MCF 10A (cell line): ENCODE measurements at regions not wholly inside any gene's neighbourhood (a gene's known extent, or its start where the extent isn't known, plus 50 kb on each side); places are given as distances from the start of the nearest gene placed in this dataset.
"Not testable (repeated sequence)": the region's sequence is repeated elsewhere in the genome, so short reads cannot be mapped to it uniquely, and the experiment has no call there.

Source experiments
- BruUV-seq: library from RNA; stranded (reverse); fragments of 400-500 nt; replicated peaks from 2 replicates; lab custom pipeline; 2021; lab: Mats Ljungman, UMichigan
- CTCF ChIA-PET: fragments of 300-600 bp; sonication (Branson Sonifier 250); formaldehyde crosslinking; extraction: SDS; loops from one replicate; lab custom pipeline; 2021; ENCODE audit warnings: antibody characterized with exemption, inconsistent platforms; lab: Yijun Ruan, JAX
- POLR2A ChIA-PET: fragments of 300-600, 350-650 bp; sonication (Branson Sonifier 250); formaldehyde crosslinking; extraction: SDS; loops from one replicate; lab custom pipeline; 2020; ENCODE audit warnings: antibody characterized with exemption, inconsistent platforms; lab: Yijun Ruan, JAX
- DNase-seq: peaks from one replicate; pipeline ENCODE4 v3.0.0-alpha.2; 2018; ENCODE audit not compliant: unreplicated experiment
- H3K27ac Mint-ChIP-seq: one replicate; pipeline ENCODE4 v1.8.0; 2022; ENCODE audit warnings: mild to moderate bottlenecking, low read depth, mixed read lengths; ENCODE audit not compliant: unreplicated experiment
- H3K27me3 Mint-ChIP-seq: one replicate; pipeline ENCODE4 v1.8.0; 2022; ENCODE audit warnings: mixed read lengths; ENCODE audit not compliant: insufficient read depth, unreplicated experiment
- H3K36me3 Mint-ChIP-seq: one replicate; pipeline ENCODE4 v1.8.0; 2022; ENCODE audit warnings: mild to moderate bottlenecking, moderate library complexity, mixed read lengths; ENCODE audit not compliant: insufficient read depth, unreplicated experiment
- H3K4me1 Mint-ChIP-seq: one replicate; pipeline ENCODE4 v1.8.0; 2022; ENCODE audit warnings: mixed read lengths; ENCODE audit not compliant: insufficient read depth, unreplicated experiment
- H3K4me3 Mint-ChIP-seq: one replicate; pipeline ENCODE4 v1.8.0; 2022; ENCODE audit warnings: mild to moderate bottlenecking, moderate library complexity, mixed read lengths; ENCODE audit not compliant: unreplicated experiment
- H3K9me3 Mint-ChIP-seq: one replicate; pipeline ENCODE4 v1.8.0; 2022; ENCODE audit warnings: mixed read lengths; ENCODE audit not compliant: unreplicated experiment
- intact Hi-C: fragments of 100-400 bp; cut with micrococcal nuclease; formaldehyde crosslinking; loops from 2 replicates; pipeline ENCODE4 v1.14.1; 2022
- TF ChIP-seq, protein P1 (sequence below): fragments of 200-600 bp; IDR thresholded peaks from one replicate; pipeline ENCODE4 v1.8.0; 2022; ENCODE audit warnings: antibody characterized with exemption, mild to moderate bottlenecking; ENCODE audit not compliant: unreplicated experiment

DNA sequence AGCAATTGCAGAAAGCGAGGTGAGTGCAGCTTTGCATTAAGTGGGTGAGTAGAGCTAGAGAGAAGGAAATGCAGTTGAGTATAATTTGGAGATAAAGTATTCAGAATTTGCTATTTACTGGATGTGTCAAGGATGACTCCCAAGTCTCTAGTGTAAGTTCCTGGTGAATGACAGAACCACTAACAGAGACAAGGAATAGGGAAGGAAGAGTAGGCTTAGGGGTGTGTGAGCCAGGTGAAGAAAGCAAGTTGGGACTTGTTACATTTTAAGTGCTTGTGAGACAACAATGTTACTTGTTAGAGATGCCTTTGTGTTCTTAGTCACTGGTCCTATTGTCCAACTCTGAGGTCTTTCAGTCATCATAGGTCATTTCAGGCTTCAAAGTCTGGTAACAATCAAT is 70.8 kb downstream of the TBC1D26 start:
- intact Hi-C loops, H3K27me3 Mint-ChIP-seq, BruUV-seq, CTCF ChIA-PET, H3K4me1 Mint-ChIP-seq, H3K9me3 Mint-ChIP-seq, H3K36me3 Mint-ChIP-seq, H3K27ac Mint-ChIP-seq, POLR2A ChIA-PET, H3K4me3 Mint-ChIP-seq, DNase-seq: not testable (repeated sequence)

DNA sequence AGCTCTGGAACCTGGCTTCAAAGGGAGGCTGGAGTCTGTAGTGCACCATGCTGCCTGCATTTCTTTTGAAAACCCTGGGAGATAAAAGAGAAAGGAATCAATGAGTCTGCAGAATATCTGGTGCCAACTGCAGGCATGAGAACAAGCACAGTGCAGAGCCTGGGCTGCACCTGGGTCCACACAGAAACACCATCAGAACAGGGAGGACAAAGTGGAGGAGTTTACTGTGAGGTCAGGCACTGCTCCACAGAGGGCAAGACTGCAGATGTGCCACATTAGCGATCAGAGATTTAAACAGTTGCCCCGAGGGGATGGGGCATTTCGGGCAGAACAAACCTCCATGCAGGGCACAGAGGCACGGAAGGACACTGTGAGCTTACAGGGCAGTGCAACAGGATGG is 74.7 kb downstream of the TBC1D26 start:
- H3K4me3 Mint-ChIP-seq, H3K27me3 Mint-ChIP-seq, H3K36me3 Mint-ChIP-seq, H3K9me3 Mint-ChIP-seq, BruUV-seq, POLR2A ChIA-PET, H3K27ac Mint-ChIP-seq, intact Hi-C loops, H3K4me1 Mint-ChIP-seq, DNase-seq: not testable (repeated sequence)
- CTCF ChIA-PET, result interaction anchor here (0.7 kb wide), 1 partner anchor 282 kb away, joined by 3 read pairs; no protein-coding TSS in a partner anchor

DNA sequence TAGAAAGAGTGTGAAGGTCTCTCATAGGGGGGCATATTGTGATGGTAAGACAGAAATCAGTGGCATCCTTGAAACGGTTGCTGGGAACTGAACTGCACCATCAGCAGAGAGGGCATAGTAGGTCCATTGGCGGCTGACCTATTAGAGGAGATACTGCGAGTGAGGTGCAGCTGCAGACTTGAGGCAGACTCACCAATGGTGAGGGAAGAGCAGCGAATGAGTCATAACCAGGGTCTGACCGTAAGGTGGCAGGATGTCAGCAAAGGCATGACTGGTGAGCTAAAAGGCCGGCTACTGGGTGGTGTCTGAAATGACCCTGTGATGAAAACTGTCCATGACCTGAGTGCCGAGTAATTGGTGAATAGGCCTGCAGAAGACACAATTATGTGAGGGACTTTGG is 81.3 kb downstream of the TBC1D26 start:
- POLR2A ChIA-PET, DNase-seq, BruUV-seq, CTCF ChIA-PET, H3K4me3 Mint-ChIP-seq, H3K36me3 Mint-ChIP-seq, H3K9me3 Mint-ChIP-seq, H3K27ac Mint-ChIP-seq, H3K4me1 Mint-ChIP-seq, H3K27me3 Mint-ChIP-seq, intact Hi-C loops: not testable (repeated sequence)

DNA sequence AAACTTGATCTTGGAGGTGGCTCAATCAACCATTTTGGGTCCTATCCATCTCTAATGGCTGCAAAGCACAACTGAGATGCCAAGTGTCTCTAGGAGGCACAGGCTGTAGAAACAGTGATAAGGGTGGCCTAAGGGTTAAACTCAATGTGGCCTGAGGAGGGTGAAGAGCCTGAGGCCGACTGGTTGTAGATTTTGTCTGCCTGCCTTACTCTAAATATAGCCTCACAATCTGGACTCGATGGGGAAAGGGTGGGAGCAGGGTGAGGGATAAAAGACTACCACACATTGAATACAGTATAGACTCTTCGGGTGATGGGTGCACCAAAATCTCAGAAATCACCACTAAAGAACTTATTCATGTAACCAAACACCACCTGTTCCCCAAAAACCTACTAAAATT is 81.9 kb downstream of the TBC1D26 start:
- intact Hi-C loops, BruUV-seq, H3K4me3 Mint-ChIP-seq, CTCF ChIA-PET, H3K27ac Mint-ChIP-seq, DNase-seq, H3K36me3 Mint-ChIP-seq, H3K9me3 Mint-ChIP-seq, H3K27me3 Mint-ChIP-seq, H3K4me1 Mint-ChIP-seq, POLR2A ChIA-PET: not testable (repeated sequence)

DNA sequence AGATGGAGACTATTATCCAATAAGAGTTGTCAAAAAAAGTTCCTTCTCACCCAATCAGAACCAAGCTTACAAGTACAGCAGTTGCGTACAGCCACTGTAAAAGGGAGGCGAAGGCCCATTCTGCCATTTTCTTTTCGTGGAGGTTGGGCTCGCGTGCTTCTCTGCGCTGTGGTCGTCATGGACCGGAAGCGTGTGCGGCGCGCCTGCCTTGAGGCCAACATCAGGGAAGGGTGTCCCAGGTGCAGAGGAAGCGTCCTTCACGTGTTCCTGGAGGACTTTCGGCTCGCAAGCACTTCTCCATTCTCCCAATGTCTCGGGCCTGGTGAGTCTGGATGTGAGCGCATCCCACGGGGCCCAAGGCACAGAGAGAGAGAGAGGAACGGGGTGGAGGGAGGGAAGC is 85.8 kb downstream of the TBC1D26 start:
- H3K27me3 Mint-ChIP-seq, BruUV-seq, intact Hi-C loops, H3K4me1 Mint-ChIP-seq, H3K4me3 Mint-ChIP-seq, DNase-seq, H3K27ac Mint-ChIP-seq, POLR2A ChIA-PET, H3K9me3 Mint-ChIP-seq, H3K36me3 Mint-ChIP-seq: not testable (repeated sequence)
- CTCF ChIA-PET, result interaction anchor here (0.6 kb wide), 1 partner anchor 216 kb away, joined by 3 read pairs; no protein-coding TSS in a partner anchor

DNA sequence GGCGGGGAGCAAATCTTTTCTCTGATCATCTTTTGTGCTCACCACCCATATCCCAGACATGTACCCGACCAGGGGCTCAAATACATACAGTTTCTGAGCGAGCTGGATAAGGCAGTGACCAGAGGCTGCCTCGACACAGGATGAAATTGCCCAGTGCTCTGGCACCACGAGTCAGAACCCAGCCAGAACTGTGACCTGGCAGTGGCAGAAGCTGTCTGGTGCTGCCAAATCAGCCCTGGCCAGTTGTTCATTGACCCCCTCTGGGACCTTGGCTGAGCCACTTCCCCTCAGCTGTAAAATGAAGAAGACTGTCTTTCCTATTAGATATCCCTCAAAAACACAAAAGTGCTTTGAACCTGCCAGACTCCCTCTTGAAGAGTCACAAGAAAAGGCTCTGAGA is 90.2 kb downstream of the TBC1D26 start:
- CTCF ChIA-PET, result not testable (repeated sequence)

DNA sequence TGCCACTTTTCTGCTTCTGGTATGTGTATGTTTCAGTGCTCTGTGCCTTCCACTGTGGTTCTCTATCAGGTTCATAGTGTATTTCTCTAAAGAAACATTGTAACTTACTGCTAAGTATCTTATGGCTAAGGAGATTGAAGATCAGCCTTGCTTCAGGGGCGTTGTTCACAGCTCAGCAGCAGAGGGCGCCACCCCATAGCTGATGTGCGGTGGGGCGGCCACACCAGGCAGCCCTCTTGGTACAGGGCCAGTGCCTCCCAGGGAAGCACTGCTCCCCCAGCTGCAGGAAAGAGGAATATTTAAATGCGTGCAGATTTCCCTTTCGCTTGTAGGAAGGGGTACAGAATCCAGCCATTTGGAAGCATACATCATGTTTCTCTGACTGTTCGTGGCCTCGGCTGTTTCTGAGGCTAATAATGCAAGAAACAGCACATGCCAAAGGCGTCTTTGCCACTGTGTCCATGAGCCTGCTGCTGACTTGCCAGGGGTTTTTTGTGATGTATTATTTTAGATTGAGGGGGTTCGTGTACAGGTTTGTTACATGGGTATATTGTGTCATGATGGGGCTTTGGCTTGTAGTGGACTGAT is 96.7 kb downstream of the TBC1D26 start:
- TF ChIP-seq, protein P1, sequence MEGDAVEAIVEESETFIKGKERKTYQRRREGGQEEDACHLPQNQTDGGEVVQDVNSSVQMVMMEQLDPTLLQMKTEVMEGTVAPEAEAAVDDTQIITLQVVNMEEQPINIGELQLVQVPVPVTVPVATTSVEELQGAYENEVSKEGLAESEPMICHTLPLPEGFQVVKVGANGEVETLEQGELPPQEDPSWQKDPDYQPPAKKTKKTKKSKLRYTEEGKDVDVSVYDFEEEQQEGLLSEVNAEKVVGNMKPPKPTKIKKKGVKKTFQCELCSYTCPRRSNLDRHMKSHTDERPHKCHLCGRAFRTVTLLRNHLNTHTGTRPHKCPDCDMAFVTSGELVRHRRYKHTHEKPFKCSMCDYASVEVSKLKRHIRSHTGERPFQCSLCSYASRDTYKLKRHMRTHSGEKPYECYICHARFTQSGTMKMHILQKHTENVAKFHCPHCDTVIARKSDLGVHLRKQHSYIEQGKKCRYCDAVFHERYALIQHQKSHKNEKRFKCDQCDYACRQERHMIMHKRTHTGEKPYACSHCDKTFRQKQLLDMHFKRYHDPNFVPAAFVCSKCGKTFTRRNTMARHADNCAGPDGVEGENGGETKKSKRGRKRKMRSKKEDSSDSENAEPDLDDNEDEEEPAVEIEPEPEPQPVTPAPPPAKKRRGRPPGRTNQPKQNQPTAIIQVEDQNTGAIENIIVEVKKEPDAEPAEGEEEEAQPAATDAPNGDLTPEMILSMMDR, result peak; percentile 91
- DNase-seq, result peak; percentile 69
- not testable (repeated sequence) for H3K4me1 Mint-ChIP-seq, BruUV-seq, H3K27me3 Mint-ChIP-seq, H3K27ac Mint-ChIP-seq, H3K36me3 Mint-ChIP-seq, H3K9me3 Mint-ChIP-seq
- peak overlapping the region; percentile 16 for H3K4me3 Mint-ChIP-seq
- ChIA-PET CTCF (interaction anchor here (0.6 to 2.1 kb wide), 10 partner anchors 112 to 1612 kb away, joined by 3 to 9 read pairs (median 4); partner anchors contain the start of genes TTC19 and ZSWIM7), POLR2A (interaction anchor here (0.7 to 1.6 kb wide), 4 partner anchors 116 to 185 kb away, joined by 3 to 8 read pairs (median 4); partner anchors contain the start of genes ADORA2B, TTC19 and ZSWIM7)
- intact Hi-C loops, result loop anchor here (1.0 kb wide), 1 partner anchor 169 kb away; no protein-coding TSS in a partner anchor

More for the DNA sequence above, 90.2 kb downstream of the TBC1D26 start:
- DNase-seq, intact Hi-C loops, H3K4me3 Mint-ChIP-seq, H3K27ac Mint-ChIP-seq, POLR2A ChIA-PET, H3K9me3 Mint-ChIP-seq, H3K4me1 Mint-ChIP-seq, H3K27me3 Mint-ChIP-seq, H3K36me3 Mint-ChIP-seq, BruUV-seq: not testable (repeated sequence)

DNA sequence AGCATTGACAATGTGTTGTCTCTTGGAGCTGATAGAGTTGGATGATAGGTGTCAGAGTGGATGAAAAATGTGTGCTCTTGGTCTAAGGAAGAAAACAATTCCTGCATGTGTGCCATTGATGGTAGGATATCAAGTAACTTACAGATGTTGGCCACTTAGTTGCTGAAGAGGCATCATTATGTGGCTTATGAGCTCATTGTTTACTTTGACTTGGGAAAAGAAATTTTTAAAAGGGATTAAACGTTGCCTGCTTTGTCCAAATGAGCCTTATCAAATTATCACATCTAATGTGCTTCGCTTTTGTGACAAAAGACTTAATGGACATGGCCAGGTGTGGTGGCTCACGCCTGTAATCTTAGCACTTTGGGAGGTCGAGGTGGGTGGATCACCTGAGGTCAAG is 98.1 kb downstream of the TBC1D26 start:
- intact Hi-C loops, H3K9me3 Mint-ChIP-seq, DNase-seq, H3K4me3 Mint-ChIP-seq, H3K36me3 Mint-ChIP-seq, H3K27me3 Mint-ChIP-seq, H3K27ac Mint-ChIP-seq, H3K4me1 Mint-ChIP-seq, BruUV-seq: not testable (repeated sequence)
- CTCF ChIA-PET, result interaction anchor here (0.5 kb wide), 1 partner anchor 113 kb away, joined by 3 read pairs; no protein-coding TSS in a partner anchor
- POLR2A ChIA-PET, result interaction anchor here (0.7 kb wide), 1 partner anchor 176 kb away, joined by 3 read pairs; no protein-coding TSS in a partner anchor
